Neural cell (in vitro differentiated cells): ENCODE measurements at regions not wholly inside any gene's neighbourhood (a gene's known extent, or its start where the extent isn't known, plus 50 kb on each side); places are given as distances from the start of the nearest gene placed in this dataset.

ENCODE experiments used
- EP300 ChIP-seq: fragments of 450-650 bp; conservative IDR thresholded peaks from 2 replicates; pipeline ENCODE4 v1.6.1; 2014; ENCODE audit warnings: antibody characterized with exemption, mild to moderate bottlenecking, moderate library complexity; ENCODE audit not compliant: poor library complexity, severe bottlenecking
- EZH2 ChIP-seq: fragments of 200-600, 300-800 bp; shearing (Covaris generic), sonication (generic); IDR thresholded peaks from 2 replicates; pipeline ENCODE4 v1.6.1; 2014; ENCODE audit warnings: antibody characterized with exemption, low read length, borderline replicate concordance, mild to moderate bottlenecking; ENCODE audit not compliant: insufficient read depth, poor library complexity, severe bottlenecking
- POLR2AphosphoS5 ChIP-seq: IDR thresholded peaks from 2 replicates; pipeline ENCODE4 v1.6.1; 2012
- RAD21 ChIP-seq: fragments of 450-650 bp; conservative IDR thresholded peaks from 2 replicates; pipeline ENCODE4 v1.6.1; 2014; ENCODE audit warnings: antibody characterized with exemption, mild to moderate bottlenecking, moderate library complexity
- TAF1 ChIP-seq: IDR thresholded peaks from 2 replicates; pipeline ENCODE4 v1.6.1; 2012; ENCODE audit warnings: low read depth
- TF ChIP-seq, protein P1 (sequence below): fragments of 450-650 bp; IDR thresholded peaks from 2 replicates; pipeline ENCODE4 v1.5.1; 2014; ENCODE audit warnings: antibody characterized with exemption, mild to moderate bottlenecking, moderate library complexity; ENCODE audit not compliant: poor library complexity, severe bottlenecking
- TF ChIP-seq, protein P2 (sequence below): IDR thresholded peaks from 2 replicates; pipeline ENCODE4 v1.6.1; 2012; ENCODE audit warnings: borderline replicate concordance

DNA sequence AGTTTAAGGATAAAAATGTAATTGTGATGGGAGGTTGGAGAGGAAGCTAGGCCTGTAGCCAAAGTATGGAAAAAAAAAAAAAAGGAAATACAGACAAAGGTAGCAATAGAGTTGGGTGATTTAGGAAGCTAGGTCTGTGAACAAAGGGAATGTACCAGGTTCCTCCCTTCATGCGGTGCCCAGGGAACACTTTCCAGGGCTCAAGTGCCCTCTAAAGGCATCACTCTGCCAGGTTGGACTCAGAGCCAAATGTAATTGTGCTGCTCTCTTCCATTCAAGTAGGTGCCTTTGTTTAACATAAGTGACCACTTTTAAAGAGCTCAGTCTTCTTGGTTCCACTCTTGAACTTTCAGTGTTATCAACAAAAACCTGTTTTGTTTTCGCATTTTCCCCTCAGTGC is 159.7 kb upstream of the AHI1 start:
- TF ChIP-seq, protein P1, sequence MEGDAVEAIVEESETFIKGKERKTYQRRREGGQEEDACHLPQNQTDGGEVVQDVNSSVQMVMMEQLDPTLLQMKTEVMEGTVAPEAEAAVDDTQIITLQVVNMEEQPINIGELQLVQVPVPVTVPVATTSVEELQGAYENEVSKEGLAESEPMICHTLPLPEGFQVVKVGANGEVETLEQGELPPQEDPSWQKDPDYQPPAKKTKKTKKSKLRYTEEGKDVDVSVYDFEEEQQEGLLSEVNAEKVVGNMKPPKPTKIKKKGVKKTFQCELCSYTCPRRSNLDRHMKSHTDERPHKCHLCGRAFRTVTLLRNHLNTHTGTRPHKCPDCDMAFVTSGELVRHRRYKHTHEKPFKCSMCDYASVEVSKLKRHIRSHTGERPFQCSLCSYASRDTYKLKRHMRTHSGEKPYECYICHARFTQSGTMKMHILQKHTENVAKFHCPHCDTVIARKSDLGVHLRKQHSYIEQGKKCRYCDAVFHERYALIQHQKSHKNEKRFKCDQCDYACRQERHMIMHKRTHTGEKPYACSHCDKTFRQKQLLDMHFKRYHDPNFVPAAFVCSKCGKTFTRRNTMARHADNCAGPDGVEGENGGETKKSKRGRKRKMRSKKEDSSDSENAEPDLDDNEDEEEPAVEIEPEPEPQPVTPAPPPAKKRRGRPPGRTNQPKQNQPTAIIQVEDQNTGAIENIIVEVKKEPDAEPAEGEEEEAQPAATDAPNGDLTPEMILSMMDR, result no peak
- TF ChIP-seq RAD21, result no peak
- no peak for TF ChIP-seq EP300
- TF ChIP-seq EZH2, result no peak
- TF ChIP-seq, protein P2, sequence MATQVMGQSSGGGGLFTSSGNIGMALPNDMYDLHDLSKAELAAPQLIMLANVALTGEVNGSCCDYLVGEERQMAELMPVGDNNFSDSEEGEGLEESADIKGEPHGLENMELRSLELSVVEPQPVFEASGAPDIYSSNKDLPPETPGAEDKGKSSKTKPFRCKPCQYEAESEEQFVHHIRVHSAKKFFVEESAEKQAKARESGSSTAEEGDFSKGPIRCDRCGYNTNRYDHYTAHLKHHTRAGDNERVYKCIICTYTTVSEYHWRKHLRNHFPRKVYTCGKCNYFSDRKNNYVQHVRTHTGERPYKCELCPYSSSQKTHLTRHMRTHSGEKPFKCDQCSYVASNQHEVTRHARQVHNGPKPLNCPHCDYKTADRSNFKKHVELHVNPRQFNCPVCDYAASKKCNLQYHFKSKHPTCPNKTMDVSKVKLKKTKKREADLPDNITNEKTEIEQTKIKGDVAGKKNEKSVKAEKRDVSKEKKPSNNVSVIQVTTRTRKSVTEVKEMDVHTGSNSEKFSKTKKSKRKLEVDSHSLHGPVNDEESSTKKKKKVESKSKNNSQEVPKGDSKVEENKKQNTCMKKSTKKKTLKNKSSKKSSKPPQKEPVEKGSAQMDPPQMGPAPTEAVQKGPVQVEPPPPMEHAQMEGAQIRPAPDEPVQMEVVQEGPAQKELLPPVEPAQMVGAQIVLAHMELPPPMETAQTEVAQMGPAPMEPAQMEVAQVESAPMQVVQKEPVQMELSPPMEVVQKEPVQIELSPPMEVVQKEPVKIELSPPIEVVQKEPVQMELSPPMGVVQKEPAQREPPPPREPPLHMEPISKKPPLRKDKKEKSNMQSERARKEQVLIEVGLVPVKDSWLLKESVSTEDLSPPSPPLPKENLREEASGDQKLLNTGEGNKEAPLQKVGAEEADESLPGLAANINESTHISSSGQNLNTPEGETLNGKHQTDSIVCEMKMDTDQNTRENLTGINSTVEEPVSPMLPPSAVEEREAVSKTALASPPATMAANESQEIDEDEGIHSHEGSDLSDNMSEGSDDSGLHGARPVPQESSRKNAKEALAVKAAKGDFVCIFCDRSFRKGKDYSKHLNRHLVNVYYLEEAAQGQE, result no peak
- no peak for TF ChIP-seq TAF1
- TF ChIP-seq POLR2AphosphoS5, result no peak
